ENCODE measurements at regions not wholly inside any gene's neighbourhood (a gene's known extent, or its start where the extent isn't known, plus 50 kb on each side); places are given as distances from the start of the nearest gene placed in this dataset.

- no peak overlapping the region for H3K4me3 Mint-ChIP-seq (ENCODE audit: low read depth, unreplicated experiment)
- intact Hi-C loops (cut with micrococcal nuclease; ENCODE audit: unreplicated experiment): no loop called here
- H3K27me3 Mint-ChIP-seq (ENCODE audit: unreplicated experiment): peaks cover 32% of the 10 kb centered on the region
- H3K9me3 Mint-ChIP-seq (ENCODE audit: low read depth, unreplicated experiment): no peaks in the 10 kb centered on the region
- BruUV-seq (replicated peaks): no TSS peak
- H3K36me3 Mint-ChIP-seq (ENCODE audit: insufficient read depth, unreplicated experiment): no peaks in the 10 kb centered on the region
- TF ChIP-seq CTCF (IDR thresholded peaks at IDR 0.05; ENCODE audit: unreplicated experiment): no peak
- H3K4me1 Mint-ChIP-seq (ENCODE audit: low read depth, unreplicated experiment): no peaks in the 10 kb centered on the region
- CTCF ChIA-PET: no interaction called here
- no peak for DNase-seq
- H3K27ac Mint-ChIP-seq (ENCODE audit: unreplicated experiment): no peak overlapping the region
Observed at GRCh38 chr20:1060985-1061384, 57.4 kb upstream of the PSMF1 start.

DNA sequence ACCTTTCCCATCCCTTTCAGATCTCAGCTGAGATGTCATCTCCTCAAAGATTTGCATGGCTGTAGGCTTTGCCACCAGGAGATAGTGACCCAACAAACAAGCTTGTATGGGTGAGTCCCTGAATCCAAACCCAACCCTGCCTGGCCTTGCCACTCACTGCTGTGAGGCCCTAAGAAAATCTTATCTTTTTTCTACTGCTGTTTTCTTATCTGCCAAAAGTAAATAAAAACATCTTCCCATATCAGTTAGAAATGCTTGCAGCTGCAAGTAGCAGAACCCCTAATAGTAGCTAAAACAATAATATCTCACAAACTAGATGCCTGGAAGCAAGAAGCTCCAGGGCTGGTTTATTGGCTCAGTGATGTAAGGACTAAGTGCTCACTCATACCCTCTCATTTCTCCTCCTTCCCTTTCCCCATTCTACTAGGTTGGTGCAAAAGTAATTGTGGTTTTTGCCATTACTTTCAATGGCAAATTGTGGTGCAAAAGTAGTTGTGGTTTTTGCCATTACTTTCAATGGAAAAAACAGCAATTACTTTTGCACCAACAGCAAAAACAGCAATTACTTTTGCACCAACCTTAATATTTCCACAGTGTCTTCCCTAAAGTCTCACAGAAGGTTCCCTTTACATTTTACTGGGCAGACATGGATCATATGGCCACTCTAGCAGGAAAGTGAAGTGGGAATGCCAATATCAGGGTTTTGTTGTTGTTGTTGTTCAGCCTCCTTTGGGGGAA lies 56.7 kb upstream of the PSMF1 start:
- BruUV-seq (replicated peaks): no TSS peak
- H3K27ac Mint-ChIP-seq (ENCODE audit: unreplicated experiment): no peak overlapping the region

GRCh38 chr20:1062334-1063010 lies 55.9 kb upstream of the PSMF1 start:
- CTCF ChIA-PET: no interaction called here
- H3K27me3 Mint-ChIP-seq (ENCODE audit: unreplicated experiment): peaks cover 40% of the 10 kb centered on the region
- no peak overlapping the region for H3K27ac Mint-ChIP-seq (ENCODE audit: unreplicated experiment)
- no peaks in the 10 kb centered on the region for H3K36me3 Mint-ChIP-seq (ENCODE audit: insufficient read depth, unreplicated experiment)
- peaks cover 3% of the 10 kb centered on the region for H3K9me3 Mint-ChIP-seq (ENCODE audit: low read depth, unreplicated experiment)
- DNase-seq: no peak
- no peak for TF ChIP-seq CTCF (IDR thresholded peaks at IDR 0.05; ENCODE audit: unreplicated experiment)
- intact Hi-C loops (cut with micrococcal nuclease; ENCODE audit: unreplicated experiment): no loop called here
- H3K4me1 Mint-ChIP-seq (ENCODE audit: low read depth, unreplicated experiment): no peaks in the 10 kb centered on the region
- no peak overlapping the region for H3K4me3 Mint-ChIP-seq (ENCODE audit: low read depth, unreplicated experiment)
- no TSS peak for BruUV-seq (replicated peaks)

More for the DNA sequence above, 56.7 kb upstream of the PSMF1 start:
- H3K9me3 Mint-ChIP-seq (ENCODE audit: low read depth, unreplicated experiment): no peaks in the 10 kb centered on the region
- H3K27me3 Mint-ChIP-seq (ENCODE audit: unreplicated experiment): peaks cover 32% of the 10 kb centered on the region
- no peak for DNase-seq
- intact Hi-C loops (cut with micrococcal nuclease; ENCODE audit: unreplicated experiment): no loop called here
- no peaks in the 10 kb centered on the region for H3K4me1 Mint-ChIP-seq (ENCODE audit: low read depth, unreplicated experiment)
- CTCF ChIA-PET: interaction anchor here (0.6 kb wide), 1 partner anchor 10 kb away, joined by 3 read pairs; no protein-coding TSS in a partner anchor
- no peaks in the 10 kb centered on the region for H3K36me3 Mint-ChIP-seq (ENCODE audit: insufficient read depth, unreplicated experiment)
- no peak overlapping the region for H3K4me3 Mint-ChIP-seq (ENCODE audit: low read depth, unreplicated experiment)
- no peak for TF ChIP-seq CTCF (IDR thresholded peaks at IDR 0.05; ENCODE audit: unreplicated experiment)
